ENCODE measurements at regions not wholly inside any gene's neighbourhood (a gene's known extent, or its start where the extent isn't known, plus 50 kb on each side); places are given as distances from the start of the nearest gene placed in this dataset.

DNA sequence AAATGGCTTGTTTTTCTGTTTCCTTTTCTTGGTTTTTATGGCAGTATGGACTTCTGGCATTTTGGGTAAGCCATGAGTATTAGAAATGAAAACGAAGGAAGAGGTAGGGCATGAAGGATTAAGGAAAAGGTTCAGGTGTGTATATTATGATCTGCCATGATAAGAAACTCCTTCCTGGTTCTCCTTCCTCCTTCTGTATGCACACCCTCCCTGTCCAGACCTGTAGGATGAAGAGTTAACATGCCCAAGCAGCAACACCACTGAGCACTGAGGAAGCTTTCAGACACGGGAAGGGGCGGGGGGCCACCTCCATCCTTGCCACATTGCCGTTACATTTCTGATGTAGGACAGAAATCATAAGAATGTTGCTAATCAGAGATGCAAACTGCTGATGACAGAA, 361.0 kb upstream of the ZMIZ1 start:
- no peak for DNase-seq (ENCODE audit: low spot score)

DNA sequence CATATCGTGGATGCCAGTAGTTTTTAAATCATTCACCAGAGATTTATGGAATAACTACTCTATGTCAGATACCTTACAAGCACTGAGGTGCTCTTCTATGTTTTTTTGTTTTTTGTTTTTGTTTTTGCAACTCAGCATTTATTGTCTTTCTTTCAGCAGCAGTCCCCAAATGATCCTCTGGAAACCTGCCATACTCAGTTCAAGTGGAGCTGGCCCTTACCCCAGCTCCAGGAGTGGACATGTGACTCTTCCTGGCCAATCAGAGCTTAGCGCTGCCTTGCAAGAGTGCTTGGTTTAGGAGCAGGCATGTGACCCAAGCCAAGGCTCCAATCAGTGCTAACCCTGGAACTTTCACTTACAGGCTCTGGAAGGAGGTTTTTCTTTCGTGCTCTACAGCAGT, 356.6 kb upstream of the ZMIZ1 start:
- DNase-seq (ENCODE audit: low spot score) = peak; percentile 47

DNA sequence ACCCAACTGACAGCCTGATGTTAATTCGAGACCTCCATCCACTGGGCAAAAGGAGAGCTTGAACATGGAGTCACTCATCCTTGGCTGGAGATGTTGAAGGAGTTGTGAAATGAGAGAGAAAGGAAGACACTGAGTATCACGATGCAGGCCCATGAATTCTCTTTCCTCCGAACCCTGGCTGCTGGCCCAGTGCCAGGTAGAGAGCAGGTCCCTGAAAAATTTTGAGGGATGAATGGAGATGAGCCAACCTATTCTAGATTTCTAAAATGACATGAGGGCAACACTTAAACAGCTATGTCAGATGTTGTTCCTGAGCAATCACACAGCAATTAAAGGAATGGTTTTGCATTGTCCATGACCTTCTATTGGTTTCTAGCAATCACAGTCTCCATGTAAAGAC, 355.1 kb upstream of the ZMIZ1 start:
- no peak for DNase-seq (ENCODE audit: low spot score)

DNA sequence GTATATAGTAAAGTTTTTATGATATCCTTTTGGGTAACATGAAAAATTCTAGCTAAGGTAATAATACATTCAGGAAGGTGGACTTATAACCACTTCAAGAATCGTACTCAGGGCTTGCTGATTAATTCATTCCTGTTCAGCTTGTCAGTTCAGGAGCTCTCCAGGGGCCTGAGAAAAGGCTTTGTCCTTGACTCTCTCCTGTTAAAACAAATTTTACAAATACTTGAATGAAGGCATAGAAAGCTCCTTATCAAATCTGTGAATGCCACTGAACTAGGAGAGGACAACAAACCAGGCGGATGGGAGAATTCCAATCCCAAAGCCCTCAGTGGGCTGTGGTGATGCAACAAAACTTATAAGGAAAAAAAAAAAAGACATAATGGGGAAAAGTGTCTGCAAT, 354.5 kb upstream of the ZMIZ1 start:
- DNase-seq (ENCODE audit: low spot score) = no peak

DNA sequence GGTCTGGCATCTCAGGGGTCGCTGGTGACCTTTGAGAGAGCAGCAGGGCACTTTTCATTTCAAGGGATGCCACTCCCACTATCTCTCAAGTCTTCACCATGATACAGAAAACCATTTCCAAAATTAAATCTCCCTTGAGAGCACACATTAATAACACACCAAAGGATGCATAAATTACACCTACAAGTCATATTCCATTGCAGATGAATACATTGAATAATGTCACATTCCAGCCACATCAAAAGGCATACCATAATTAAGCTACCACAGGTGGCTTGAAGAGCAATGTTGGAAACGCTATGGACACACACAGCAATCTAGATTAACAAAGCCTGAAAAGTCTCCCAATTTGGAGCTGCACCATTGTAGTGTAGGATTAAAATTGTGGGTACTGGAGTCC, 353.3 kb upstream of the ZMIZ1 start:
- no peak for DNase-seq (ENCODE audit: low spot score)

DNA sequence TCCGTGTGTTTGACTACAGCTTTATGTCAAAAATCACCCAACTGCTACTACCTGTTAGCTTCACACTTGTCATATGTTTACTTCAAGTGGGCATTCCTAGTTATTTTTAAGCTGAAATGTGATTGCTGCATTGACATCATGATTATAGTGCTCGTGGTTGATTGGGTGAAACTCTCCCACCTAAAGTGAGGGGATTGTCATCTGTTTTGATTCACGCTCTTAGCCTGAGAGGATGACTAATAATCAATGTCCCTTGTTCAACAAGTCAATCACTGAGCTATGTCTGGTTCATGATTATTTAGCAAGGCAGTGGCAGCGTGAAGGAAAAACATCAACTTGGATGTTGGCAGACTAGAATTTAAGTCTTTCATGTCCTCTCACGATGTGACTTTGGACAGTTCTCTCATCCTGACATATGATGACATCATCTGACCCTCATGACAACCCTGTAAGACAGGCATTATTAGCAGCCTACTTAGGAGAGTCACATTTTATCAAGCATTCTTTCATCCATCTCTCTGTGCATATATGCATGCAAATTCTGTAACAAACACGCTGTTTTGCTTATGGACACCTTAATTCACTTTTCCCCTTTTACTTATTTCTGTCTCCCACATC, 352.6 kb upstream of the ZMIZ1 start:
- DNase-seq (ENCODE audit: low spot score) = no peak

DNA sequence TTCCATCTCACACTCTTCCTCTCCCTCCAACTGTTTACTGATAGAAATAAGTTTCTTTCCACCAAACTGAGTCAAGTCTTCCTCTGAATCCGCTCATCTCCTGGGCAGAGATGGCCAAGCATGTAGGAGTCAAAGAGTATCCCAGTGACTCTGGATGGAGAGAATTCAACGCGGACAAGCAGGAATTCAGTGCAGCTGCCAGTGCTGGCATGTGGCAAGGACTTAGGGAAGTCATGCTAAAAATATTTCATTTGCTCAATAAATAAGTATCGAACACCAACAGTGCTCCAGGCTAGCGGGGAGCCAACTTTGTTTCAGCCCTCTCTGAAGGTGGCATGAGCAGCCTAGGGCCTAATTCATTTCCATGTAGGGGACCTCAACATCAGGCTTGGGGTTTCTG, 351.6 kb upstream of the ZMIZ1 start:
- no peak for DNase-seq (ENCODE audit: low spot score)

DNA sequence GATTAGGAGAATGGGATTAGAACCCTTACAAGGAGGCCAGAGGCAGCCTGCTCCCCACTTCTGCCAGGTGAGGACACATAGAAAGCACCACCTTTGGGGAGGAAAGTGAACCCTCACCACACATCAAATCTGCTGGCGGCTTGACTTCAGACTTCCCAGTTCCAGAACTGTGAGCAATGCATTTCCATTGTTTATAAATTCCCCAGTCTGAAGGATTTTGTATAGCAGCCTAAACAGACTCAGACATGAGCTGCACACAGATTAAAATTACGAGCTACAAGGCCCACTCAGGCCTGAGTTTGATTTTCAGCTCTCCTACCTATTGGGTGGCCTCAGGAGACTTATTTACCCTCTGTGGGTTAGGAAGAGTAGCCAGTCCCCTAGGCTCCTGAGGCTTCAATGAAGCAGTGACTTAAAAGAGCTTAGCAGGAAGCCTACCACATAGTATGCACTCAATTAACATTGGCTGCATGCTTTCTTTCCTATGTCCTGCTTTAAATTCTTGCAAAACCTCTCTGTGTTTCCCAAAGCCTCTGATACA, 350.7 kb upstream of the ZMIZ1 start:
- DNase-seq (ENCODE audit: low spot score) = no peak

DNA sequence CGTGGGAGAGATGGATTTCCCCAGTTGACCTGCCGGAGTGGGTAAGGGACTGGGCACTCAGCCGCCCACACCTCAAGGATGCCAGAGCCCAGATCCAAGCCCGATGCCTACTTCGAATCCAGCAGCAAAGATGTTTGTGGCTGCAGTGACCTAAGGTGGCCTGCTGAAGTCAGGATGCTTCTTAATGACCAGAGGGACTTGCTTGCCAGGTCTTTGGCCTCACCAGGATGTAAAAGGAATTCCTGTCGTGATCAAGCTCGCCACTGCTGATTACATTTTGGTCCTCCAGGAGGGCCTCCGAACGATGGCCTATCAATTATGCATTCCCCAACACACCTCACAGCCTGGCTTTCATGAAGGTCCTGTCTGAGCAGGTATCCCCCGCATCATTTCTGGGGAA, 349.5 kb upstream of the ZMIZ1 start:
- DNase-seq (ENCODE audit: low spot score) = no peak

DNA sequence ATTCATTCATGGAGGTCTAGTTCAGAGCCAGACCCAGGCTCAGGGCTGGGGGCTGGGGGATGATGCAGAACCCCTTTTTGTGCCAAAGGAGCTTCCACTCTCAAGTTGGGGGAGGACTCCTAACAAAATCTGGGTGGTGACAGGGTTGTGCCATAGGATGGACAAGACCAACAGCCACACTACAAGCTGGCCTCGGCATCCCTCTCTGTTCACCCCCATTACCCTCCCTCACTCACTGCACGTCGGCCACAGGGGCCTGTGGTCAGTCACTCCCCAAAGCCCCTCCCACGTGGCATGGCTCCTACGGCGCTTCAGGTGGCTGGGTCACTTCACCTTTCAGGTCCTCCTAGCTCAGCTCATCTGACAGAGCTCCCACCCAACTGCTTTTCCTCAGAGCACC, 348.7 kb upstream of the ZMIZ1 start:
- DNase-seq (ENCODE audit: low spot score) = no peak

DNA sequence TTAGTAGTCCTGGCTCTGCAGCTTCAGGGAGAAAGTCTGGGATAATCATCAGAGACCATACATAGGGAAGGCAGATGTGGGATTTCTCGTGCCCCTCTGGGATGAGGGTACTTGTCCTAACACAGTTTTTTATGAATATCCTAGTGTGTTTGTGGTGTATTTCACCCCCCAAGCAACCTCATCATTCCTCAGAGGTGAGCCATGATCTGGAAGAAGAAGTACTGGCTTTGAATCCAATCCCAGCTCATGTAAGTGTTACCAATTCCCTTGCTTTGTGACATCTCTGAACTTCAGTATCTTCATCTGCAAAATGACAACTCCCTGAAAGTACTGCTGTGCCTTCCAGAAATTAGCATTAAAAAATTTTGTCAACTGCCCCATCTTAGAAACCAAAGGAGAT, 347.5 kb upstream of the ZMIZ1 start:
- DNase-seq (ENCODE audit: low spot score) = no peak

DNA sequence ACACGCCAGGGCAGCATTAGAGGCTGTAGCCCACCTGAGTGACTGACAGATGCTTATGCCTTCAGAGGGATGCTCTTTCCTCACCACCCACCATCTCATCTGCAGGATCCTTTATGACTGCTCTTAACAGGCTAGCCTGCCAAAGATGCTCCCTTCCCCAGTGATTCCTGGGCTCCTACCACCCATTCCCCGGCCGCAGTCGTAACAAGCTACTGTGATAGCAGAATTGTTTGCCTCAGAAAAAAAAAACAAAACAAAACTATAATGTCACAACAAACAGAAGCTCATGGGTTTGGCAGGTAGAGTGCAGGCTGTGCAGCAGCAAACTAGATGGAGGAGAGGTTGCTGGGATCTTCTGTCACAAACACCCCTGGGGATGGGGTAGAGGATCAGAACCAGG, 343.9 kb upstream of the ZMIZ1 start:
- no peak for DNase-seq (ENCODE audit: low spot score)

DNA sequence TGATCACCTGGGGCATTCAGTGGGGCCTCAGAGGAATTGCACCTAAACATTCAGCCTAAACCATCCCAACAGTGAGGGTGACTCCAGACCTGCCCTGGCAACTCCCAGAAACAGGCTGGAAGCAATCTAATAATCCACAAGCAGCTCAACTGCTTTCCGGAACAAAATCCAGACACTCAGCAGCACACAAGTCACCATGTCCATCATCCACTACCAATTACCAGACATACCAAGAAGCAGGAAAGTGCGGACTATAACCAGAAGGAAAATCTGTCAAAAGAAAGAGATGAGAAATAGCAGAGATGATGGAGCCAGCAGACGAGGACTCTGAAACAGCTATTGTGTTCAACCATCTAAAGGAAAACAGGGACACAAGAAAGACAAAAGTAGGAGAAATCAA, 342.6 kb upstream of the ZMIZ1 start:
- no peak for DNase-seq (ENCODE audit: low spot score)

DNA sequence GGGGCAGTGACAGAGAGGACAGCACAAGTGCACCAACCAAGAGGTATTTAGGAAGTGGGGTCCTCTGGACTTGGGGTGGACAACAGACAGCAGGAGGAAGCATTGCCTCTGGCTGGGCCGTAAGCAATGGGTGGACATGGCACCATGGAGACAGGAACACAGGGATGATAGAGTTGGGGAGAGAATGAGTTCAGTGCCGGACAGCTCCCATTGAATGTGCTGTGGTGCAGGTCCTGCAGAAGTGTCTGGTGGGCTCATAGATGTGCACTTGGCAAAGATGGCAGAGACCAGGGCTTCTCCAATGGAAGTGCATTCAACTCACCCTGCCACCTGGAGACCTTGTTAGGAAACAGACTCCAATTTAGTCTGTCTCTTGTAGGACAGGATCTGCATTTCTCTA, 341.5 kb upstream of the ZMIZ1 start:
- DNase-seq (ENCODE audit: low spot score) = no peak

DNA sequence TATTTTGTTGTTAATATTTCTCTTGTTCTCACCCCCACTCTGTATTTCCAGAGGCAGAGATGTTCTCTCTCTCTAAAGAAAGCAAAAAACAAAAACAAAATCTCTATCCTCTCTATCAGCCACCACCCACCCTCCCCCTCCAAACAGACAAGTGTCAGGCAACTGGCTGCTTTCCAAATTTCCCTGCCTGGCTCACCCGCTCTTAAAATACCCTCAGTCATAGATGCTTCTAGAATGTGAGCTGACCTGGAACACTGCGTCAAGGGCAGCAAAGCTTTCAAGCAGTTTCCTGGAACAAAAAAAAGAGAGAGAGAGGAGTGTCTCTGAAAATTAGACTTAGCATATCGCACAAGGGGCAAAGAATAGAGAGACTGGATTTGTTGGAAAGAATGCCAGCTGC, 341.0 kb upstream of the ZMIZ1 start:
- DNase-seq (ENCODE audit: low spot score) = no peak

DNA sequence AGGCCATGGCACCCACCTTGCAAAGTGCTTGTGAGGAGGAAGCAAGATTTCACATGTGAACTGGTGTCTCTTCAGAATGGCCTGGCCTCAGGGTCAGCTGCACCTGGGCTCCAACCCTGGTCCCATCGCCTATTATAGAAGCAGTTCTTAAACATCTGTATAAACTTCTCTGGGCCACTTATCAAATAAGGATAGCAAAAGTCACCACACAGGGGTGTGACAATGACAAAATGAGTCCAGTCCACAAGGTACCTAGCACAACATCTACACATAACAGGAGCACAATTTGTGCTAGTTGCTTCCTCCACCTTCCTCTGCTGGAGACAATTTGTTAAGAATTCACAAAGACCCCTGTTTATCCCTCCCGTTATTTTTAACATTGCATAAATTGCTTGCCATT, 340.6 kb upstream of the ZMIZ1 start:
- no peak for DNase-seq (ENCODE audit: low spot score)

DNA sequence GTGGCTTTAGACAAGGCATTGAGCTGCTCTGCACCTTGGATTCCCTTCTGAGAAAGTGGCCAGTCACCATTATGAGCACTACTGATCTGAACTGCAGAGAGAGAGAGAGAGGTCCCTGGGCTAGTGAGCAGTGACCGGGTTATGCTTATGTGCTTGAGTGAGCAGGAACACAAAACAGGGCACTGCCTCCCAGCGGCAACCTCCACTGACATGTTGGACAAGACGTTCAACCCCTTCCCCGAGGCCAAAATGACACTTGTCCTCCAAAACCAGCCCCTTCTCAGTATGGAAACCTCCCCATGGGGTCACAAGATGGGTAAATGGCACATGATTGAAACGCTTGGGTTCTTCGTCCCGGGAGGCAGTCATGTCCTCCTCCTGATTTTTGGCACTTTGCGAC, 339.4 kb upstream of the ZMIZ1 start:
- no peak for DNase-seq (ENCODE audit: low spot score)

DNA sequence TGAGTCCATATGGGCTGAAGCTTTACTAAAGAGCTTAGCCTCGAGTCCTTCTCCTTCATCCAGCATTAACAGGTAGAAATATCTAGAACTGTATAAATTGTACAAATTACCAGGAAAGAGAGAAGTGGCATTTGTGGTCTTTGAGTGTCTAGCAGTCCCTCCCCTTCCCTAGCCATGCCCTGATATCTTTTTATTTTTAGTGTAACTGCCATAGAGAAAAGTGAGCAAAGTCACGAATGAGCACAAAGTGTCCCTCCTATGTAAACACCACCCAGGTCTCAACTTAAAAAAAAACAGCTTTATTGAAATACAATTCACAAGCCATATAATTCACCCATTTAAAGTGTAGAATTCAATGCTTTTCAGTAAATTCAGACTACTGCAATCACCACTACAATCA, 339.0 kb upstream of the ZMIZ1 start:
- DNase-seq (ENCODE audit: low spot score) = no peak

DNA sequence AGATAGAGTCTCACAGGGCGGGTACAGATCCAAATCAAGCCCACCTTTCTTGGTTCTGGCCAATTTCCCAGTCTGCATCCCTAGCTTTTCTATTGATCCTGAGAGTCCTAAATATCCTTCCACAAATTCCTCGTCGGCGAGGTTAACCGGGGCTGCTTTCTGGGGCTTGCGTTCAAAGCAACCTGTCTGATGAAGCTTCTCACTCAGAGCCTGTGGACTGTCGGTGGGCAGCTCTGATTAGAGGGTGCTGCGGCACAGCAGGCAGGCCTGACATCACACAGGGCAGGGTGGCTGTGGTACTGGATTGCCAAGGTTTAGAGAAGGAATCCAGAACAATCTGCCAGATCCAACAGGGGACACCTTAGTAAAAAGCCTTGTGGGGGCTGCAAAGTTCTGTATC, 338.0 kb upstream of the ZMIZ1 start:
- DNase-seq (ENCODE audit: low spot score) = no peak

DNA sequence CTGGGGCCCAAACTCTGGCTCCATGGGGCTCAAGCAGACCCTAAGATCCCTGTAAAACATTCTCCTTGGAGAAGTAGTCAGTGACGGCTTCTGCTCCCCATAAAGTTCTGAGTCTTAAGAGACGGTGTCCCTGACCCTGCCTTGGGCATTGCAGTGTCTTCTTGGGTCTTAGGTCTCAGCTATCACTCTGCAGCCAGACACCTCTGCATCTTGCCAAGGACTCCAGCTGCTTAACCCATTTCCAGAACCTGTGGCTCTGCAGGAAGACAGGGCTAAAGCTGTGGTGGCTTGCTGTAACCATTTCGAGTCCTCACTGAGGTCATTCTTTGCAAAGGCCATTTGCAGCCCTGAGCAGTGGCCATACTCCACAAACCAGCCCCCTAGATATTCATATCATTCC, 337.1 kb upstream of the ZMIZ1 start:
- no peak for DNase-seq (ENCODE audit: low spot score)

DNA sequence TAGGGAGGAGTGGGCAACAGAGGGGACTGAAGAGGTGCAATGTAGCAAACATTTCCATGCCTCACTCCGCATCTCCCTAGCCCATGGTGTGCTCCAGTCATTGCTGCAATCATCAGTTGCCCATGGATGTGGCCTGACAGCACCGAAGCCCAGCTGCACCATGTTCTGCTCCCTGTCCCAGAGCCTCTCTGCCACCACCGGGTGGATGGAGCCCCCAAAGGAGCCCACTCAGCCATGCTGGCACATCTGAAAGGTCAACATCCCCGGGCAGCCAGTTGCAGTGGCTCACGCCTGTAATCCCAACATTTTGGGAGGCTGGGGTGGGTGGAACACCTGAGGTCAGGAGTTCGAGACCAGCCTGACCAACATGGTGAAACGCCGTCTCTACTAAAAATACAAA, 336.4 kb upstream of the ZMIZ1 start:
- no peak for DNase-seq (ENCODE audit: low spot score)

DNA sequence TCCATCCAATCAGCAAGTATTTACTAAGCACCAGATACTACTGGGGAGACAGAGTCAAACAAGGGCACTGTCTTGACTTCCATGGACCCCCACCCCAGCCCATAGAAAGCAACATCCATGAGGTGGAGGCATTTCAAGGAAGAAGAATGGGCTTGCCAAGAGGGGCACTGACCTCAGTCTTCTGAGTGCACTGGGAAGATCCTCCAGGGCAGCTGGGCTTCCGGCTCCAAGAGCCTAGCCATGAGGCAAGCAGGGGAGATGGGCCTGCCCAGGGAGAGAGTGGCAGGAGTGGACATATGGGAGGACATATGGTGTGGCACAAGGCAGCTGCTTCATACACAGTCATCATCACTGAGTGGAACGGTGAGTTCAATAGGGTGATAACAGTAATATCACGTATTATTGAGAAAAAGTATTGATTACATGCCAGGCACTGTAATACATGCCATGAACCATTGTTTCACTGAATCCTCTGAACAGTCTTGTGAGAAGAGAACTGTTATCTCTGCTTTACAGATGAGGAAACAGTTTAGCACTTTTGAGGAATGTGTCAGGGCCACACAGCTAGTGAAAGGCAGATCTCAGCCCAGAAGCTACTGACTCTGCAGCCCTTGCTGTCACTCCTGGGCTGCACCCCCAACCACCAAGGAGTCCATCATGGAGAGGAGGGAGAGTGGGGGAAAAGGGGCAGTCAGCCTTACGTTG, 331.7 kb upstream of the ZMIZ1 start:
- no peak for DNase-seq (ENCODE audit: low spot score)

DNA sequence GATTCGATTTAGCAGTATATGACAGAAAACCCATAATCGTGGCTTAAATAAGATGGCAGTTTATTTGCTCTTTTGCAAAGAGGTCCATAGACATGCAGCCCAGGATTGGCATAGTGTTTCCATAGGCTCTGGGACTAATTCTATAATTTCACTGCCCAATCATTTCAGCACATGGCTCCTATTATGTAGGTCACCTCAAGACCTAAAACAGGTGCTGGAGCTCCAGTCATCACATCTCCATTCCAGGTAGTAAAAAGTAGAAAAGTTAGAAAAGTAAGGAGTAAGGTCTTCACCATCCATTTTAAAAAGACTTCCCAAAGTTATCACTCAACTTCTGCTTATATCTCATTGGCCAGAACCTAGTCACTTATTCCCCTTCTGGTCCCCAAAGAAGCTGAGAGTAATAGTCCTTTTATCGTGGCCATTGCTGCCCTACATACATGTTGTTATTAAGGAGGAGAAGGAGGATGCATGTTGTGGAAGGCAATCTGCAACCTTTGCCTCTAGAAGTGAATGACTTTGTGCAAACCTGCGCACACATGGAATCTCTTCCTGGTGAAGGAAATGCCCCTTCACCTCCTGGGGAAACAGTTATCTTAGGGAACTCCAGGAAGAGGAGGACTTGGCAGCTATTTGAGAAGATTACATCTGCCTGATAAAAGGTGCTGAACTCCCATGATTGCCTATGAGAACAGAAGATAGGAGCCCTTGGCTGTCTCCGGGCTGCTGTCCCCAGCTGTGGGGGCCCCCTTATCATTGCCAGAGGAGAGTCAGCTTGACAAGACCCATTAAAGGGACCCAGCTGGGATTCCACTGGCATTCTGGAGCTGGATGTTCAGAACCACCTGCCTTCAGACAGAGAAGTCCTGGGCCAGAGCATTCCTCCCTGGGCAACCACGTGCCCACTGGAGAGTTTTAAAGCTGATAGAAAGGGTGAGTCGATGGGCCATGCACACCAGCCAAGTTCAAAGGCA, 330.6 kb upstream of the ZMIZ1 start:
- no peak for DNase-seq (ENCODE audit: low spot score)

All from H4 (cell line).